HEK293 (cell line): ENCODE measurements at regions not wholly inside any gene's neighbourhood (a gene's known extent, or its start where the extent isn't known, plus 50 kb on each side); places are given as distances from the start of the nearest gene placed in this dataset.

Experiments
- CTCF ChIA-PET: fragments of 350-600 bp; formaldehyde crosslinking; extraction: SDS; loops from one replicate; lab custom pipeline; 2021; ENCODE audit warnings: antibody characterized with exemption; lab: Yijun Ruan, JAX
- POLR2A ChIA-PET: fragments of 300-600 bp; formaldehyde crosslinking; extraction: SDS; loops from one replicate; lab custom pipeline; 2020; ENCODE audit warnings: antibody characterized with exemption, inconsistent platforms; lab: Yijun Ruan, JAX
- H3K27ac ChIP-seq: fragments of 200-500 bp; sonication (Bioruptor generic); 2 replicates; pipeline ENCODE4 v1.5.1; 2014; ENCODE audit warnings: low read depth, low read length, control low read depth, inconsistent platforms; ENCODE audit errors: extremely low read depth
- H3K36me3 ChIP-seq, 2 experiments: fragments of 200-500 bp in 1 of 2; sonication (Bioruptor generic) in 1 of 2; 1 replicate in 1 of 2; 2 replicates in 1 of 2; pipeline ENCODE4 v1.5.1; 2014 to 2017; ENCODE audit warnings: inconsistent platforms in 2 of 2, low read length in 2 of 2; ENCODE audit not compliant: control insufficient read depth in 2 of 2, insufficient read depth in 1 of 2
- H3K4me1 ChIP-seq: fragments of 200-500 bp; sonication (Bioruptor generic); 2 replicates; pipeline ENCODE4 v1.5.1; 2014; ENCODE audit warnings: mild to moderate bottlenecking, low read length, inconsistent platforms; ENCODE audit not compliant: control insufficient read depth, insufficient read depth
- H3K4me3 ChIP-seq: 2 replicates; pipeline ENCODE4 v1.5.1; 2011; ENCODE audit warnings: low read depth, mild to moderate bottlenecking, control low read depth, low read length, moderate library complexity
- H3K9me3 ChIP-seq: fragments of 200-500 bp; sonication (Bioruptor generic); 2 replicates; pipeline ENCODE4 v1.5.1; 2014; ENCODE audit warnings: low read depth, low read length, inconsistent platforms; ENCODE audit not compliant: control insufficient read depth, insufficient read depth
- KLF1 ChIP-seq: fragments of 450-650 bp; formaldehyde crosslinking; IDR thresholded peaks from 2 replicates; pipeline ENCODE4 v1.5.1; 2016; ENCODE audit warnings: missing biosample characterization, missing genetic modification characterization
- ZBTB21 ChIP-seq: fragments of 450-650 bp; formaldehyde crosslinking; IDR thresholded peaks from 2 replicates; pipeline ENCODE4 v1.5.1; 2017; ENCODE audit warnings: missing biosample characterization, missing genetic modification characterization
- ZNF19 ChIP-seq: fragments of 450-650 bp; formaldehyde crosslinking; IDR thresholded peaks from 2 replicates; pipeline ENCODE4; 2016; ENCODE audit warnings: missing biosample characterization, missing genetic modification characterization, low read depth
- ZNF274 ChIP-seq, 2 experiments: fragments of 200-500 bp in 1 of 2; fragments of 450-650 bp in 1 of 2; sonication (Bioruptor generic) in 1 of 2; formaldehyde crosslinking in 1 of 2; IDR thresholded peaks; 2 replicates each; pipeline versions ENCODE4 v1.5.1 to v1.6.1; 2014 to 2016; ENCODE audit warnings: borderline replicate concordance in 1 of 2, inconsistent platforms in 1 of 2, low read length in 1 of 2, missing biosample characterization in 1 of 2, missing genetic modification characterization in 1 of 2
- ZNF324 ChIP-seq: fragments of 450-650 bp; formaldehyde crosslinking; IDR thresholded peaks from 2 replicates; pipeline ENCODE4 v1.5.1; 2016; ENCODE audit warnings: missing biosample characterization, missing genetic modification characterization
- ZNF394 ChIP-seq: fragments of 450-650 bp; formaldehyde crosslinking; IDR thresholded peaks from 2 replicates; pipeline ENCODE4 v1.5.1; 2016; ENCODE audit warnings: missing biosample characterization, missing genetic modification characterization, mild to moderate bottlenecking, moderate library complexity, borderline replicate concordance
- ZNF521 ChIP-seq: fragments of 450-650 bp; formaldehyde crosslinking; IDR thresholded peaks from 2 replicates; pipeline ENCODE4 v1.5.1; 2017; ENCODE audit warnings: missing biosample characterization, mild to moderate bottlenecking, missing genetic modification characterization
- ZNF530 ChIP-seq: fragments of 450-650 bp; formaldehyde crosslinking; IDR thresholded peaks from 2 replicates; pipeline ENCODE4 v1.5.1; 2016; ENCODE audit warnings: low read depth, missing biosample characterization, missing genetic modification characterization
- ZNF549 ChIP-seq: fragments of 450-650 bp; IDR thresholded peaks from 2 replicates; pipeline ENCODE4 v1.5.1; 2018; ENCODE audit warnings: missing biosample characterization, missing genetic modification characterization, mild to moderate bottlenecking, inconsistent platforms, moderate library complexity
- ZNF747 ChIP-seq: fragments of 450-650 bp; formaldehyde crosslinking; IDR thresholded peaks from 2 replicates; pipeline ENCODE4 v1.5.1; 2016; ENCODE audit warnings: missing biosample characterization, missing genetic modification characterization
- ZSCAN16 ChIP-seq: fragments of 450-650 bp; formaldehyde crosslinking; IDR thresholded peaks from 2 replicates; pipeline ENCODE4 v1.5.1; 2016; ENCODE audit warnings: missing biosample characterization, missing genetic modification characterization
- TF ChIP-seq, protein P1 (sequence below): fragments of 450-650 bp; formaldehyde crosslinking; IDR thresholded peaks from 2 replicates; pipeline ENCODE4 v1.5.1; 2017; ENCODE audit warnings: missing biosample characterization, mild to moderate bottlenecking, missing genetic modification characterization, moderate library complexity
- TF ChIP-seq, protein P2 (sequence below): fragments of 450-650 bp; formaldehyde crosslinking; IDR thresholded peaks from 2 replicates; pipeline ENCODE4 v1.5.1; 2016; ENCODE audit warnings: missing biosample characterization, missing genetic modification characterization, borderline replicate concordance
- TF ChIP-seq, protein P3 (sequence below): fragments of 450-650 bp; formaldehyde crosslinking; IDR thresholded peaks from 2 replicates; pipeline ENCODE4 v1.5.0; 2017; ENCODE audit warnings: missing biosample characterization, missing genetic modification characterization, borderline replicate concordance
- TF ChIP-seq, protein P4 (sequence below): fragments of 450-650 bp; formaldehyde crosslinking; IDR thresholded peaks from 2 replicates; pipeline ENCODE4 v1.5.1; 2016; ENCODE audit warnings: missing biosample characterization, missing genetic modification characterization
- TF ChIP-seq, protein P5 (sequence below): fragments of 450-650 bp; formaldehyde crosslinking; IDR thresholded peaks from 2 replicates; pipeline ENCODE4 v1.5.1; 2016; ENCODE audit warnings: missing biosample characterization, missing genetic modification characterization
- TF ChIP-seq, protein P6 (sequence below): fragments of 450-650 bp; formaldehyde crosslinking; IDR thresholded peaks from 2 replicates; pipeline ENCODE4 v1.5.1; 2017; ENCODE audit warnings: missing biosample characterization, missing genetic modification characterization

DNA sequence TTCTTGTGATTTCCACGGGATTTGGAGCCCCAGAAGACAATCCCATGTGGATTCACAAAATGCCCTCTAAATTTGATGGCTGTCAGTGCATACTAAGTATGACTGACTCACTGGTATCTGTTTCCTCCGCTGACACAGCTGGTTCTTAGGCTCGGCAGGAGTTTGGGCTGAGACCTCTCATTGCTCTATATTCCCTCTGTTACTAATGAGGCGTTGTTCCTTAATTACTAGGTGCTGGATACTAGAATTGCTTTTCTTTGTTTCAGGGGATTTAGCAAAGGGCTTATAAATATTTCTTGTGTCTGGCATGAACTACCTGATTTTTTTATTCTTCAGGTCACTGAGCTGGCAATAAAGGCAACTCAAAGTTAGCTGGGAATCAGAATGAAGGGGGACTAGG lies 53.2 kb upstream of the EHF start:
- Histone ChIP-seq H3K27ac (no peak overlapping the region), H3K36me3 (no peaks in the 10 kb centered on the region), H3K4me3 (no peak overlapping the region), H3K4me1 (no peaks in the 10 kb centered on the region), H3K9me3 (no peaks in the 10 kb centered on the region)
- ChIA-PET POLR2A (no interaction called here), CTCF (interaction anchor here (0.7 to 1.4 kb wide), 2 partner anchors 55 to 420 kb away, joined by 3 read pairs; no protein-coding TSS in a partner anchor)
- no peak for TF ChIP-seq ZNF549 (tag by site-specific recombination)
- TF ChIP-seq, protein P1, sequence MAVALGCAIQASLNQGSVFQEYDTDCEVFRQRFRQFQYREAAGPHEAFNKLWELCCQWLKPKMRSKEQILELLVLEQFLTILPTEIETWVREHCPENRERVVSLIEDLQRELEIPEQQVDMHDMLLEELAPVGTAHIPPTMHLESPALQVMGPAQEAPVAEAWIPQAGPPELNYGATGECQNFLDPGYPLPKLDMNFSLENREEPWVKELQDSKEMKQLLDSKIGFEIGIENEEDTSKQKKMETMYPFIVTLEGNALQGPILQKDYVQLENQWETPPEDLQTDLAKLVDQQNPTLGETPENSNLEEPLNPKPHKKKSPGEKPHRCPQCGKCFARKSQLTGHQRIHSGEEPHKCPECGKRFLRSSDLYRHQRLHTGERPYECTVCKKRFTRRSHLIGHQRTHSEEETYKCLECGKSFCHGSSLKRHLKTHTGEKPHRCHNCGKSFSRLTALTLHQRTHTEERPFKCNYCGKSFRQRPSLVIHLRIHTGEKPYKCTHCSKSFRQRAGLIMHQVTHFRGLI (tag by site-specific recombination) = no peak
- no peak for TF ChIP-seq ZNF19 (tag by site-specific recombination)
- TF ChIP-seq ZSCAN16 (tag by site-specific recombination) = no peak
- no peak for TF ChIP-seq ZNF324 (tag by site-specific recombination)
- TF ChIP-seq, protein P2, sequence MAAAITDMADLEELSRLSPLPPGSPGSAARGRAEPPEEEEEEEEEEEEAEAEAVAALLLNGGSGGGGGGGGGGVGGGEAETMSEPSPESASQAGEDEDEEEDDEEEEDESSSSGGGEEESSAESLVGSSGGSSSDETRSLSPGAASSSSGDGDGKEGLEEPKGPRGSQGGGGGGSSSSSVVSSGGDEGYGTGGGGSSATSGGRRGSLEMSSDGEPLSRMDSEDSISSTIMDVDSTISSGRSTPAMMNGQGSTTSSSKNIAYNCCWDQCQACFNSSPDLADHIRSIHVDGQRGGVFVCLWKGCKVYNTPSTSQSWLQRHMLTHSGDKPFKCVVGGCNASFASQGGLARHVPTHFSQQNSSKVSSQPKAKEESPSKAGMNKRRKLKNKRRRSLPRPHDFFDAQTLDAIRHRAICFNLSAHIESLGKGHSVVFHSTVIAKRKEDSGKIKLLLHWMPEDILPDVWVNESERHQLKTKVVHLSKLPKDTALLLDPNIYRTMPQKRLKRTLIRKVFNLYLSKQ (tag by site-specific recombination) = no peak
- TF ChIP-seq, protein P3, sequence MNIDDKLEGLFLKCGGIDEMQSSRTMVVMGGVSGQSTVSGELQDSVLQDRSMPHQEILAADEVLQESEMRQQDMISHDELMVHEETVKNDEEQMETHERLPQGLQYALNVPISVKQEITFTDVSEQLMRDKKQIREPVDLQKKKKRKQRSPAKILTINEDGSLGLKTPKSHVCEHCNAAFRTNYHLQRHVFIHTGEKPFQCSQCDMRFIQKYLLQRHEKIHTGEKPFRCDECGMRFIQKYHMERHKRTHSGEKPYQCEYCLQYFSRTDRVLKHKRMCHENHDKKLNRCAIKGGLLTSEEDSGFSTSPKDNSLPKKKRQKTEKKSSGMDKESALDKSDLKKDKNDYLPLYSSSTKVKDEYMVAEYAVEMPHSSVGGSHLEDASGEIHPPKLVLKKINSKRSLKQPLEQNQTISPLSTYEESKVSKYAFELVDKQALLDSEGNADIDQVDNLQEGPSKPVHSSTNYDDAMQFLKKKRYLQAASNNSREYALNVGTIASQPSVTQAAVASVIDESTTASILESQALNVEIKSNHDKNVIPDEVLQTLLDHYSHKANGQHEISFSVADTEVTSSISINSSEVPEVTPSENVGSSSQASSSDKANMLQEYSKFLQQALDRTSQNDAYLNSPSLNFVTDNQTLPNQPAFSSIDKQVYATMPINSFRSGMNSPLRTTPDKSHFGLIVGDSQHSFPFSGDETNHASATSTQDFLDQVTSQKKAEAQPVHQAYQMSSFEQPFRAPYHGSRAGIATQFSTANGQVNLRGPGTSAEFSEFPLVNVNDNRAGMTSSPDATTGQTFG (tag by site-specific recombination) = no peak
- TF ChIP-seq, protein P4, sequence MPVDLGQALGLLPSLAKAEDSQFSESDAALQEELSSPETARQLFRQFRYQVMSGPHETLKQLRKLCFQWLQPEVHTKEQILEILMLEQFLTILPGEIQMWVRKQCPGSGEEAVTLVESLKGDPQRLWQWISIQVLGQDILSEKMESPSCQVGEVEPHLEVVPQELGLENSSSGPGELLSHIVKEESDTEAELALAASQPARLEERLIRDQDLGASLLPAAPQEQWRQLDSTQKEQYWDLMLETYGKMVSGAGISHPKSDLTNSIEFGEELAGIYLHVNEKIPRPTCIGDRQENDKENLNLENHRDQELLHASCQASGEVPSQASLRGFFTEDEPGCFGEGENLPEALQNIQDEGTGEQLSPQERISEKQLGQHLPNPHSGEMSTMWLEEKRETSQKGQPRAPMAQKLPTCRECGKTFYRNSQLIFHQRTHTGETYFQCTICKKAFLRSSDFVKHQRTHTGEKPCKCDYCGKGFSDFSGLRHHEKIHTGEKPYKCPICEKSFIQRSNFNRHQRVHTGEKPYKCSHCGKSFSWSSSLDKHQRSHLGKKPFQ (tag by site-specific recombination) = no peak
- TF ChIP-seq, protein P5, sequence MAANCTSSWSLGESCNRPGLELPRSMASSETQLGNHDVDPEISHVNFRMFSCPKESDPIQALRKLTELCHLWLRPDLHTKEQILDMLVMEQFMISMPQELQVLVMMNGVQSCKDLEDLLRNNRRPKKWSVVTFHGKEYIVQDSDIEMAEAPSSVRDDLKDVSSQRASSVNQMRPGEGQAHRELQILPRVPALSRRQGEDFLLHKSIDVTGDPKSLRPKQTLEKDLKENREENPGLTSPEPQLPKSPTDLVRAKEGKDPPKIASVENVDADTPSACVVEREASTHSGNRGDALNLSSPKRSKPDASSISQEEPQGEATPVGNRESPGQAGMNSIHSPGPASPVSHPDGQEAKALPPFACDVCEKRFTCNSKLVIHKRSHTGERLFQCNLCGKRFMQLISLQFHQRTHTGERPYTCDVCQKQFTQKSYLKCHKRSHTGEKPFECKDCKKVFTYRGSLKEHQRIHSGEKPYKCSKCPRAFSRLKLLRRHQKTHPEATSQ (tag by site-specific recombination) = no peak
- no peak for TF ChIP-seq ZNF274 (IDR thresholded peaks at IDR 0.05; ENCODE audit: low read length)
- TF ChIP-seq ZNF274 (tag by site-specific recombination; IDR thresholded peaks at IDR 0.05; ENCODE audit: borderline replicate concordance) = no peak
- no peak for TF ChIP-seq KLF1 (tag by site-specific recombination)
- TF ChIP-seq ZNF394 (tag by site-specific recombination) = no peak
- TF ChIP-seq, protein P6, sequence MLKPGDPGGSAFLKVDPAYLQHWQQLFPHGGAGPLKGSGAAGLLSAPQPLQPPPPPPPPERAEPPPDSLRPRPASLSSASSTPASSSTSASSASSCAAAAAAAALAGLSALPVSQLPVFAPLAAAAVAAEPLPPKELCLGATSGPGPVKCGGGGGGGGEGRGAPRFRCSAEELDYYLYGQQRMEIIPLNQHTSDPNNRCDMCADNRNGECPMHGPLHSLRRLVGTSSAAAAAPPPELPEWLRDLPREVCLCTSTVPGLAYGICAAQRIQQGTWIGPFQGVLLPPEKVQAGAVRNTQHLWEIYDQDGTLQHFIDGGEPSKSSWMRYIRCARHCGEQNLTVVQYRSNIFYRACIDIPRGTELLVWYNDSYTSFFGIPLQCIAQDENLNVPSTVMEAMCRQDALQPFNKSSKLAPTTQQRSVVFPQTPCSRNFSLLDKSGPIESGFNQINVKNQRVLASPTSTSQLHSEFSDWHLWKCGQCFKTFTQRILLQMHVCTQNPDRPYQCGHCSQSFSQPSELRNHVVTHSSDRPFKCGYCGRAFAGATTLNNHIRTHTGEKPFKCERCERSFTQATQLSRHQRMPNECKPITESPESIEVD (tag by site-specific recombination) = no peak
- no peak for TF ChIP-seq ZNF747 (tag by site-specific recombination)
- no peak for TF ChIP-seq ZNF530 (tag by site-specific recombination)
- no peak for TF ChIP-seq ZNF521 (tag by site-specific recombination)
- TF ChIP-seq ZBTB21 (tag by site-specific recombination) = no peak
